ENCODE measurements at regions not wholly inside any gene's neighbourhood (a gene's known extent, or its start where the extent isn't known, plus 50 kb on each side); places are given as distances from the start of the nearest gene placed in this dataset.

DNA sequence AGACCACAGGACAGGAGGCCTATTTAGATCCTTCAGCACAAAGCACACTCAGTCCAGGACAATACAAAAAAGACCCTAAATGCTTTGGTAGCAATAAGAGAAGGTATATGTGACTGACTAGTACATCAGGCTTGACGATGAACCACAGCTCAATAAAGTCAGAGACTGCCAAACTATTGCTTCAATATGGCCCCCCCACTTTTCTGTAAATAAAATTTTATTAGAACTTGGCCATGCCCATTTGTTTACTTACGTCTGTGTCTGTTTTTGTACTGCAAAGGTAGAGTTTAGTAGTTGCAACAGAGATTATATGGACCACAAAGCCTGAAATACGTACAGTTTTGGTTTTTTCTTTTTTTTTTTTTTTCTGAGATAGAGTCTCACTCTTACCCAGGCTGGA is 136.7 kb downstream of the IRS2 start:
- no peak for TF ChIP-seq CTCF (conservative IDR thresholded peaks at IDR 0.05)
- no peaks in the 10 kb centered on the region for H3K36me3 Mint-ChIP-seq (ENCODE audit: insufficient read depth in 1 of 3, low read depth in 3 of 3)
- no peaks in the 10 kb centered on the region for H3K27me3 ChIP-seq (ENCODE audit: insufficient read depth, low read length)
- H3K4me1 ChIP-seq (ENCODE audit: insufficient read depth, low read length) = no peaks in the 10 kb centered on the region
- H3K18ac ChIP-seq (ENCODE audit: insufficient read length, low read depth, low read length) = no peak overlapping the region
- no peak overlapping the region for H2BK120ac ChIP-seq (ENCODE audit: low read depth, low read length, poor library complexity, severe bottlenecking)
- H2AFZ ChIP-seq (ENCODE audit: low read length) = no peak overlapping the region
- H3K9me3 Mint-ChIP-seq = no peaks in the 10 kb centered on the region; a peak in 1 of 5 replicates
- no peaks in the 10 kb centered on the region for H3K79me2 ChIP-seq (ENCODE audit: insufficient read depth, low read length)
- no peak overlapping the region for H2BK20ac ChIP-seq (ENCODE audit: low read depth, low read length, poor library complexity, severe bottlenecking)
- H3K4me3 Mint-ChIP-seq = no peak overlapping the region
- H4K8ac ChIP-seq (replicated peaks; ENCODE audit: insufficient read length, low read depth, low read length) = no peak overlapping the region
- H3K9me3 ChIP-seq (ENCODE audit: control insufficient read depth, low read depth, low read length) = no peaks in the 10 kb centered on the region
- H3K56ac ChIP-seq (ENCODE audit: insufficient read length, low read depth, low read length) = no peak overlapping the region
- H2AK5ac ChIP-seq (ENCODE audit: insufficient read length, low read length) = no peak overlapping the region
- no peak overlapping the region for H3K27ac Mint-ChIP-seq
- H3K79me1 ChIP-seq (ENCODE audit: insufficient read depth, low read depth, low read length, poor library complexity, severe bottlenecking) = no peaks in the 10 kb centered on the region
- H3T11ph ChIP-seq (ENCODE audit: low read length) = no peak overlapping the region
- no peak overlapping the region for H3K27ac ChIP-seq (ENCODE audit: insufficient read length, low read depth, low read length)
- no peak overlapping the region for H4K5ac ChIP-seq (ENCODE audit: insufficient read length, low read depth, low read length)
- no peaks in the 10 kb centered on the region for H4K20me1 ChIP-seq (ENCODE audit: control insufficient read depth, insufficient read depth, insufficient read length)
- H3K27me3 Mint-ChIP-seq (ENCODE audit: low read depth) = no peaks in the 10 kb centered on the region
- no peak overlapping the region for H2BK5ac ChIP-seq (ENCODE audit: insufficient read length, low read length)
- H3K4ac ChIP-seq (ENCODE audit: low read depth, low read length) = no peak overlapping the region
- no peak for DNase-seq
- no peak overlapping the region for H3K23ac ChIP-seq (ENCODE audit: insufficient read length, low read depth, low read length)
- H3K4me1 Mint-ChIP-seq = no peaks in the 10 kb centered on the region
- H2BK15ac ChIP-seq (ENCODE audit: low read depth, low read length) = no peak overlapping the region
- no peak overlapping the region for H4K91ac ChIP-seq (ENCODE audit: insufficient read length, low read depth, low read length)
- no peak overlapping the region for H3K4me2 ChIP-seq (ENCODE audit: insufficient read depth, insufficient read length, low read length)
- no peaks in the 10 kb centered on the region for H3K23me2 ChIP-seq (ENCODE audit: insufficient read length, low read depth, low read length, poor library complexity, severe bottlenecking)
- H3K9ac ChIP-seq (ENCODE audit: extremely low read depth, insufficient read length, low read length) = no peak overlapping the region
- no CpG with 5 or more reads among the region's 3 CpGs for WGBS (ENCODE audit: extremely low coverage, insufficient read length, low lambda C conversion rate)
- no peak overlapping the region for H3K14ac ChIP-seq (ENCODE audit: insufficient read depth, low read length)
- no peak overlapping the region for H2BK12ac ChIP-seq (ENCODE audit: insufficient read length, low read depth, low read length)

All from H9 (cell line).